Neuronal stem cell (in vitro differentiated cells): ENCODE measurements at regions not wholly inside any gene's neighbourhood (a gene's known extent, or its start where the extent isn't known, plus 50 kb on each side); places are given as distances from the start of the nearest gene placed in this dataset.
"Not testable (repeated sequence)": the region's sequence is repeated elsewhere in the genome, so short reads cannot be mapped to it uniquely, and the experiment has no call there.

Experiments used
- DNase-seq: peaks from one replicate; pipeline ENCODE4 v3.0.0-alpha.2; 2013; ENCODE audit warnings: low spot score
- H2AFZ ChIP-seq: one replicate; pipeline ENCODE4 v1.6.1; 2013; ENCODE audit warnings: mild to moderate bottlenecking, low read length, inconsistent platforms
- H2AK5ac ChIP-seq: 2 replicates; pipeline ENCODE4 v1.6.1; 2013; ENCODE audit warnings: low read depth, mild to moderate bottlenecking, inconsistent platforms, low read length, moderate library complexity, mixed read lengths
- H2BK120ac ChIP-seq: 2 replicates; pipeline ENCODE4 v1.6.1; 2013; ENCODE audit warnings: low read depth, mild to moderate bottlenecking, inconsistent platforms, low read length, moderate library complexity, mixed read lengths
- H2BK12ac ChIP-seq: one replicate; pipeline ENCODE4 v1.6.1; 2013; ENCODE audit warnings: low read length, inconsistent platforms
- H2BK15ac ChIP-seq: 2 replicates; pipeline ENCODE4 v1.6.1; 2013; ENCODE audit warnings: mild to moderate bottlenecking, low read length, inconsistent platforms, mixed read lengths
- H2BK5ac ChIP-seq: one replicate; pipeline ENCODE4 v1.6.1; 2013; ENCODE audit warnings: inconsistent platforms, mild to moderate bottlenecking, low read length, moderate library complexity
- H3K14ac ChIP-seq: one replicate; pipeline ENCODE4 v1.6.1; 2013; ENCODE audit warnings: low read length, inconsistent platforms
- H3K18ac ChIP-seq: 2 replicates; pipeline ENCODE4 v1.6.1; 2013; ENCODE audit warnings: low read length, inconsistent platforms
- H3K23ac ChIP-seq: 2 replicates; pipeline ENCODE4 v1.6.1; 2013; ENCODE audit warnings: low read depth, mild to moderate bottlenecking, mixed read lengths, low read length, inconsistent platforms; ENCODE audit not compliant: poor library complexity
- H3K27ac ChIP-seq: replicated peaks from 3 replicates; pipeline ENCODE4 v1.5.1; 2013; ENCODE audit warnings: low read length, inconsistent platforms
- H3K27me3 ChIP-seq, 3 experiments: 2 replicates each; pipeline ENCODE4 v1.6.1; 2013; ENCODE audit warnings: low read length in 3 of 3, mild to moderate bottlenecking in 2 of 3, inconsistent platforms in 1 of 3, low read depth in 1 of 3, mixed read lengths in 1 of 3, moderate library complexity in 1 of 3; ENCODE audit not compliant: control insufficient read depth in 3 of 3, insufficient read depth in 3 of 3
- H3K36me3 ChIP-seq, 2 donors: replicated peaks in 1 of 2; 2 replicates each; pipeline ENCODE4 v1.6.1; 2013; ENCODE audit warnings: low read length in 2 of 2; ENCODE audit not compliant: control insufficient read depth in 2 of 2, insufficient read depth in 2 of 2
- H3K4ac ChIP-seq: 2 replicates; pipeline ENCODE4 v1.6.1; 2013; ENCODE audit warnings: inconsistent platforms, mild to moderate bottlenecking, low read length, moderate library complexity
- H3K4me1 ChIP-seq, 2 donors: 1 replicate in 1 of 2; 2 replicates in 1 of 2; pipeline ENCODE4 v1.6.1; 2013; ENCODE audit warnings: low read length in 2 of 2, low read depth in 1 of 2; ENCODE audit not compliant: control insufficient read depth in 2 of 2, insufficient read depth in 1 of 2
- H3K4me2 ChIP-seq: one replicate; pipeline ENCODE4 v1.6.1; 2013; ENCODE audit warnings: mild to moderate bottlenecking, low read length, inconsistent platforms; ENCODE audit not compliant: insufficient read depth, poor library complexity, severe bottlenecking
- H3K4me3 ChIP-seq, 2 donors: 2 replicates each; pipeline ENCODE4 v1.5.1; 2013; ENCODE audit warnings: low read length in 2 of 2, mild to moderate bottlenecking in 2 of 2, inconsistent platforms in 1 of 2, moderate library complexity in 1 of 2
- H3K79me1 ChIP-seq: one replicate; pipeline ENCODE4 v1.6.1; 2013; ENCODE audit warnings: low read depth, mild to moderate bottlenecking, inconsistent platforms, low read length, moderate library complexity
- H3K9ac ChIP-seq: one replicate; pipeline ENCODE4 v1.6.1; 2013; ENCODE audit warnings: mild to moderate bottlenecking, low read depth, low read length, inconsistent platforms; ENCODE audit not compliant: poor library complexity
- H3K9me3 ChIP-seq, 2 donors: replicated peaks in 1 of 2; 2 replicates each; pipeline versions ENCODE3 to v1.6.1; 2013; ENCODE audit warnings: low read length in 2 of 2, mild to moderate bottlenecking in 2 of 2, inconsistent platforms in 1 of 2, low read depth in 1 of 2, mixed read lengths in 1 of 2, moderate library complexity in 1 of 2; ENCODE audit not compliant: control insufficient read depth in 2 of 2, insufficient read depth in 1 of 2
- H4K8ac ChIP-seq: one replicate; pipeline ENCODE4 v1.6.1; 2013; ENCODE audit warnings: low read depth, mild to moderate bottlenecking, inconsistent platforms, low read length, moderate library complexity
- H4K91ac ChIP-seq: one replicate; pipeline ENCODE4 v1.6.1; 2013; ENCODE audit warnings: low read length, low read depth, mild to moderate bottlenecking, inconsistent platforms; ENCODE audit not compliant: poor library complexity
- WGBS, 2 donors: extraction: QIAGEN DNeasy Blood & Tissue Kit; methylation state at CpG; one replicate each; pipeline ENCODE4 v1.1.7; 2013; ENCODE audit warnings: missing lambda C conversion rate in 2 of 2, mixed read lengths in 1 of 2; ENCODE audit not compliant: insufficient read length in 2 of 2, insufficient replicate concordance in 1 of 2; ENCODE audit errors: extremely low coverage in 2 of 2; 5-methylcytosine and 5-hydroxymethylcytosine counted together

DNA sequence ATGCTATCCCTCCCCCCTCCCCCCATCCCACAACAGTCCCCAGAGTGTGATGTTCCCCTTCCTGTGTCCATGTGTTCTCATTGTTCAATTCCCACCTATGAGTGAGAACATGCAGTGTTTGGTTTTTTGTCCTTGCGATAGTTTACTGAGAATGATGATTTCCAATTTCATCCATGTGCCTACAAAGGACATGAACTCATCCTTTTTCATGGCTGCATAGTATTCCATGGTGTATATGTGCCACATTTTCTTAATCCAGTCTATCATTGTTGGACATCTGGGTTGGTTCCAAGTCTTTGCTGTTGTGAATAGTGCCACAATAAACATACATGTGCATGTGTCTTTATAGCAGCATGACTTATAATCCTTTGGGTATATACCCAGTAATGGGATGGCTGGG lies 701.3 kb downstream of the PLOD2 start:
- H3K4ac ChIP-seq, H2AK5ac ChIP-seq, H3K4me1 ChIP-seq, H3K9me3 ChIP-seq, H3K23ac ChIP-seq, H3K9ac ChIP-seq, H2BK15ac ChIP-seq, H4K91ac ChIP-seq, DNase-seq, H2AFZ ChIP-seq, H2BK120ac ChIP-seq, H2BK5ac ChIP-seq, H3K4me2 ChIP-seq, H2BK12ac ChIP-seq, H3K79me1 ChIP-seq, H4K8ac ChIP-seq, H3K36me3 ChIP-seq, H3K18ac ChIP-seq, H3K27me3 ChIP-seq, H3K14ac ChIP-seq, H3K4me3 ChIP-seq, H3K27ac ChIP-seq: not testable (repeated sequence)
- WGBS, 2 donors: no CpG with 5 or more reads among the region's 1 CpG

DNA sequence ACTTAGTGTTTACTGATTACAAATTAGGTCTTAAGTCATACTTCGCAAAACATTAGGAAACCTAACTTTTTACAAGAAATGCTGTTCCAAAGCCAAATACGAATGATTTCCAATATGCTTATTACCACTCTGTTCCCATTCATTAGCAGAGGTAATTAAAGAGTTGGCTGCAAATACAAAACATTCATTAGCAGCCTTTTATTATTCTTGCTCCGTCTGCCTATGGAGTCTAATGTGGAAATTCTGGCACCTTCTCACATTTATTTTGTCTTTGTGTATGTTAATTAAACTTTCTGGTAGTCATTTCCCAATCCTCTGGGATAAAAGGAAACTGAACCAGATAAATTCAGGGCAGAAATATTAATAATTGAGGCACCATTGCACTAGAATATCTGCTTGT lies 689.0 kb downstream of the PLOD2 start:
- Histone ChIP-seq H3K4me1 (no peaks in the 10 kb centered on the region), H3K27me3 (no peaks in the 10 kb centered on the region), H2AFZ (no peak overlapping the region), H3K9ac (no peak overlapping the region), H3K36me3 (no peaks in the 10 kb centered on the region), H2BK5ac (no peak overlapping the region), H3K4me2 (no peak overlapping the region), H3K18ac (no peak overlapping the region), H3K9me3 (no peaks in the 10 kb centered on the region), H2BK120ac (no peak overlapping the region), H2BK12ac (no peak overlapping the region), H3K23ac (no peak overlapping the region), H3K27ac (no peak overlapping the region), H3K4ac (no peak overlapping the region), H3K4me3 (no peak overlapping the region), H4K8ac (no peak overlapping the region), H2BK15ac (no peak overlapping the region), H3K79me1 (no peaks in the 10 kb centered on the region), H3K14ac (no peak overlapping the region), H4K91ac (no peak overlapping the region), H2AK5ac (no peak overlapping the region)
- DNase-seq: no peak
- no CpG with 5 or more reads among the region's 3 CpGs for WGBS, 2 donors

DNA sequence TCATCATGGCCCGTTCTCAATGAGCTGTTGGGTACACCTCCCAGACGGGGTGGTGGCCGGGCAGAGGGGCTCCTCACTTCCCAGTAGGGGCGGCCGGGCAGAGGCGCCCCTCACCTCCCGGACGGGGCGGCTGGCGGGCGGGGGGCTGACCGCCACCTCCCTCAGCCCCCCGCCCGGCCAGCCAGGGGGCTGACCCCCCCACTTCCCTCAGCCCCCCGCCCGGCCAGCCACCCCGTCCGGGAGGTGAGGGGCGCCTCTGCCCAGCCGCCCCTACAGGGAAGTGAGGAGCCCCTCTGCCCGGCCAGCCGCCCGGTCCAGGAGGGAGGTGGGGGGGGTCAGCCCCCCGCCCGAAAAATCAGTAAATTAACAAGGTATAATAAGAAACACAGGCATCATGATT lies 678.2 kb downstream of the PLOD2 start:
- not testable (repeated sequence) for H3K4ac ChIP-seq, H2AK5ac ChIP-seq, H3K23ac ChIP-seq, H3K9ac ChIP-seq, H3K4me1 ChIP-seq, H3K27me3 ChIP-seq, H3K36me3 ChIP-seq, H2AFZ ChIP-seq, H2BK12ac ChIP-seq, H3K4me2 ChIP-seq, H2BK5ac ChIP-seq, DNase-seq, H3K79me1 ChIP-seq, H4K8ac ChIP-seq, H4K91ac ChIP-seq, H2BK15ac ChIP-seq, H3K14ac ChIP-seq, H2BK120ac ChIP-seq, H3K18ac ChIP-seq, H3K9me3 ChIP-seq, H3K4me3 ChIP-seq, H3K27ac ChIP-seq
- WGBS, 2 donors: no CpG with 5 or more reads among the region's 25 CpGs

DNA sequence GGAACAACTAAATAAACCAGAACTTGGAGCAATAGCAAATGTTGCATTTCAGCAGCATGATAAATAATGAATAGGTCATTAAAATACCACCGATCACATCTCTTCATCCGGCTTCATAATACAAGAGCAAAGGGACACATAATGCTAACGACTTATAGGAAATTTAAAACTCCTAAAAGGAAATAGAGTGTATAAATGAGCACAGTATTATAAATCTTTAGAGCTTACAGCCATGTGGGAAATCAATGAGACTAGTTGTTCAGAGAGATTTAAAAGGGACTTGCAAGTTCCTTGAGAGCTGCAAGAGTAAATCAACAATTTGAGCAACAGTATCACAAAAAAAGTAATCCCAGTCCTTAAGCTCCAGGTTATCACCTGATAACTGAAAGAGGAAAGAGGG lies 677.0 kb downstream of the PLOD2 start:
- H3K36me3 ChIP-seq: no peaks in the 10 kb centered on the region
- H3K4me2 ChIP-seq: no peak overlapping the region
- H3K9ac ChIP-seq: no peak overlapping the region
- no peak overlapping the region for H3K23ac ChIP-seq
- H3K14ac ChIP-seq: no peak overlapping the region
- H2BK15ac ChIP-seq: no peak overlapping the region
- H3K4ac ChIP-seq: no peak overlapping the region
- no peak overlapping the region for H3K4me3 ChIP-seq
- H2BK120ac ChIP-seq: no peak overlapping the region
- H2AK5ac ChIP-seq: no peak overlapping the region
- no peak overlapping the region for H3K27ac ChIP-seq
- DNase-seq: no peak
- no peaks in the 10 kb centered on the region for H3K9me3 ChIP-seq
- H3K18ac ChIP-seq: no peak overlapping the region
- H4K91ac ChIP-seq: no peak overlapping the region
- no peak overlapping the region for H2BK12ac ChIP-seq
- H4K8ac ChIP-seq: no peak overlapping the region
- no peaks in the 10 kb centered on the region for H3K79me1 ChIP-seq
- no peaks in the 10 kb centered on the region for H3K27me3 ChIP-seq
- H3K4me1 ChIP-seq: no peaks in the 10 kb centered on the region
- no peak overlapping the region for H2BK5ac ChIP-seq
- WGBS, 2 donors: no CpG with 5 or more reads among the region's 3 CpGs
- no peak overlapping the region for H2AFZ ChIP-seq
